RWPE1 (cell line): ENCODE measurements at regions not wholly inside any gene's neighbourhood (a gene's known extent, or its start where the extent isn't known, plus 50 kb on each side); places are given as distances from the start of the nearest gene placed in this dataset.
"Not testable (repeated sequence)": the region's sequence is repeated elsewhere in the genome, so short reads cannot be mapped to it uniquely, and the experiment has no call there.

Experiments
- CTCF ChIA-PET: fragments of 350-600 bp; sonication (Branson Sonifier 250); formaldehyde crosslinking; extraction: SDS; loops from one replicate; lab custom pipeline; 2021; lab: Yijun Ruan, JAX
- POLR2A ChIA-PET: fragments of 400-600 bp; formaldehyde crosslinking; extraction: SDS; loops from one replicate; lab custom pipeline; 2020; ENCODE audit warnings: antibody characterized with exemption; ENCODE audit not compliant: low non-redundant PET; lab: Yijun Ruan, JAX
- DNase-seq: peaks from one replicate; pipeline ENCODE4 v3.0.0; 2012; ENCODE audit warnings: low spot score
- H3K27ac ChIP-seq: fragments of 450-650 bp; 2 replicates; pipeline ENCODE4 v1.5.1; 2017
- CTCF ChIP-seq: fragments of 450-650 bp; conservative IDR thresholded peaks from 2 replicates; pipeline ENCODE4 v1.5.1; 2017; ENCODE audit warnings: low read depth, mild to moderate bottlenecking

GRCh38 chr1:197842646-197843045 is 59.8 kb upstream of the C1orf53 start:
- no peak for DNase-seq
- ChIA-PET POLR2A (no interaction called here), CTCF (interaction anchor here (0.6 to 0.9 kb wide), 3 partner anchors 8 to 34 kb away, joined by 3 to 5 read pairs (median 4); no protein-coding TSS in a partner anchor)

GRCh38 chr1:197841883-197842553 is 60.4 kb upstream of the C1orf53 start:
- POLR2A ChIA-PET = no interaction called here
- TF ChIP-seq CTCF = no peak
- H3K27ac ChIP-seq = no peak overlapping the region
- CTCF ChIA-PET = interaction anchor here (0.6 to 0.9 kb wide), 3 partner anchors 8 to 33 kb away, joined by 3 to 5 read pairs (median 4); no protein-coding TSS in a partner anchor
- no peak for DNase-seq

More at GRCh38 chr1:197842646-197843045, 59.8 kb upstream of the C1orf53 start:
- TF ChIP-seq CTCF = no peak
- H3K27ac ChIP-seq = no peak overlapping the region

DNA sequence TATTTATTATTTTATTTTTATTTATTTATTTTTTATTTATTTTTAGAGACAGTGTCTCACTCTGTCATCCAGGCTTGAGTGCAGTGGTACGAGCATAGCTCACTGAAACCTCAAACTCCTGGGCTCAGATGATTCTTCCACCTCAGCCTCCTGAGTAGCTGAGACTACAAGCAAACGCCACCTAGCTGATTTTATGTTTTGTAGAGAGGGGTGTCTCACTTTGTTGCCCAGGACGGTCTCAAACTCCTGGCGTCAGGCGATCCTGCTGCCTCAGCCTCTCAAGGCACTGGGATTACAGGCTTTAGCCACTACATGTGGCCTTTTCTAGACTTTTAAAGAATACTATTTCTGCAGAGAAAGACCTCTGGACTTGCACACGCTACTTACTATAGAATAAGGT is 61.3 kb upstream of the C1orf53 start:
- no peak for DNase-seq
- no peak for TF ChIP-seq CTCF
- CTCF ChIA-PET = no interaction called here
- no peak overlapping the region for H3K27ac ChIP-seq
- POLR2A ChIA-PET = no interaction called here

DNA sequence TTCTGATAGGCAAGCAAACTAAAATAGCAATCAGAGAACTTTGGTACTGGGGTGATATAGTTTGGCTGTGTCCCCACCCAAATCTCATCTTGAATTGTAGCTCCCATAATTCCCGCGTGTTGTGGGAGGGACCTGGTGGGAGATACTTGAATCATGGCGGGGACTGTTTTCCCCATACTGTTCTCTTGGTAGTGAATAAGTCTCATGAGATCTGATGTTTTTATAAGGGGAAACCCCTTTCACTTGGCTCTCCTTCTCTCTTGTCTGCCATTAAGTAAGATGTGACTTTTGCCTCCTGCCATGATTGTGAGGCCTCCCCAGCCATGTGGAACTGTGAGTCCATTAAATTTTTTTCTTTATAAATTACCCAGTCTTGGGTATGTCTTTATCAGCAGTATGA is 62.6 kb upstream of the C1orf53 start:
- H3K27ac ChIP-seq, POLR2A ChIA-PET, DNase-seq: not testable (repeated sequence)
- CTCF ChIA-PET = interaction anchor here (0.6 to 1.0 kb wide), 4 partner anchors 13 to 314 kb away, joined by 3 read pairs; no protein-coding TSS in a partner anchor

GRCh38 chr1:197838836-197839235 is 63.6 kb upstream of the DENND1B start:
- peak; percentile 82 for DNase-seq
- ChIA-PET POLR2A (no interaction called here), CTCF (interaction anchor here (1.0 kb wide), 1 partner anchor 23 kb away, joined by 3 read pairs; no protein-coding TSS in a partner anchor)
- no peak for TF ChIP-seq CTCF
- no peak overlapping the region for H3K27ac ChIP-seq

GRCh38 chr1:197837911-197838310 is 62.6 kb upstream of the DENND1B start:
- CTCF ChIA-PET = interaction anchor here (0.5 to 0.9 kb wide), 2 partner anchors 19 to 29 kb away, joined by 5 read pairs; no protein-coding TSS in a partner anchor
- no peak for TF ChIP-seq CTCF
- POLR2A ChIA-PET = no interaction called here
- no peak overlapping the region for H3K27ac ChIP-seq
- DNase-seq = no peak

- POLR2A ChIA-PET, CTCF ChIA-PET, H3K27ac ChIP-seq, DNase-seq: not testable (repeated sequence)
Measured at GRCh38 chr1:197836356-197836755, 61.1 kb upstream of the DENND1B start.

DNA sequence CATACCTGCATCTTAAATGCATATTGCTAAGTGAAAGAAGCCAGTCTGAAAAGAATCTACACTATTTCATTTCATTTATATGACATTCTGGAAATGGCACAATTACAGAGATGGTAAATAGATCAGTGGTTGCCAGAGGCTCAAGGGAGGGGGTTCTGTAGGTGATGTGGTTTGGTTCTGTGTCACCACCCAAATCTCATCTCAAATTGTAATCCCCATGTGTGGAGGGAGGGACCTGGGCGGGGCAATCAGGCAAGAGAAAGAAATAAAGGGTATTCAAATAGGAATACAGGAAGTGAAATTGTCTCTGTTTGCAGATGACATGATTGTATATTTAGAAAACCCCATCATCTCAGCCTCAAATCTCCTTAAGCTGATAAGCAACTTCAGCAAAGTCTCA is 53.7 kb upstream of the DENND1B start:
- DNase-seq, POLR2A ChIA-PET, CTCF ChIA-PET, H3K27ac ChIP-seq: not testable (repeated sequence)
